ENCODE measurements at regions not wholly inside any gene's neighbourhood (a gene's known extent, or its start where the extent isn't known, plus 50 kb on each side); places are given as distances from the start of the nearest gene placed in this dataset.
"Not testable (repeated sequence)": the region's sequence is repeated elsewhere in the genome, so short reads cannot be mapped to it uniquely, and the experiment has no call there.

DNA sequence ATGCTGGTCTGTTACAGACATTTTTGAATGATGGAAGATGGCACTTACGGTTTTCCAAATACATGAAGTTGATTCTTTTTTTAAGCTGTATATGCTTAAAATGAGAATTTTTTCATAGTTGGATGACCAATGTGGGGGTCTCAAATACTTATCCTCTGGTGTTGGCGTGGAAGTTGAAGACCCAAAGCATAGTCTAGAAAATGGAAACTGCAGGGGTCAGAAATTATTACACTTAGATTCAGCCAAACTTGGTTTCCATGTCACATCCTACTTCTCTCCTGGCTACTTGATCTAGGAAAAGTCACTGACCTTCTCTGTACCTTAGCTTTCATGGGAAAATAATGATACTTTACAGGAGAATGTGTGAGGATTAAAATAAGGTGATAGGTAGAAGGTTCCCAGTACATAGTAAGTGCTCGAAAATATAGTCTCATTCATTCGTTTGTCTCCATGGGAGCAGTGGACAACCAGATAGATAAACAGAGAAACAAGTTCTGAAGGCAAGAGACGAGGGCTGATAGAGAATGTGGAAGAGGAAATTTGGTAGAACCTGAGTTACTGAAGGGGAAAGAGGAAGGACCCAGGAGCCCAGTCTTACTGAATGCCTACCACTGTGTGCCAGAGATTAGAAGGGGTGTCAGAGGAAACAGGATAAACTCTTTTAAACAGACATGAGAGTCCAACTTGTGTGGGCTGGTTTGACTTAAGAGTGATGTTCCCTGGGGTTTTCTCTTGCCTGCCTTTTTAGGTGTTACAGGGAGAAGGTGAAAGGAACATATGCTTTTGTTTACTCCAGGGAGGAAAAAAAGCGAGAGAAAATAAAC is 560.3 kb upstream of the KLF4 start:
- Mint-ChIP-seq H3K4me1 (ENCODE audit: low read depth) (no peaks in the 10 kb centered on the region), H3K9me3 (ENCODE audit: low read depth) (peaks cover 7% of the 10 kb centered on the region), H3K27me3 (peaks cover 2% of the 10 kb centered on the region), H3K36me3 (no peaks in the 10 kb centered on the region), H3K27ac (no peak overlapping the region), H3K4me3 (no peak overlapping the region)

DNA sequence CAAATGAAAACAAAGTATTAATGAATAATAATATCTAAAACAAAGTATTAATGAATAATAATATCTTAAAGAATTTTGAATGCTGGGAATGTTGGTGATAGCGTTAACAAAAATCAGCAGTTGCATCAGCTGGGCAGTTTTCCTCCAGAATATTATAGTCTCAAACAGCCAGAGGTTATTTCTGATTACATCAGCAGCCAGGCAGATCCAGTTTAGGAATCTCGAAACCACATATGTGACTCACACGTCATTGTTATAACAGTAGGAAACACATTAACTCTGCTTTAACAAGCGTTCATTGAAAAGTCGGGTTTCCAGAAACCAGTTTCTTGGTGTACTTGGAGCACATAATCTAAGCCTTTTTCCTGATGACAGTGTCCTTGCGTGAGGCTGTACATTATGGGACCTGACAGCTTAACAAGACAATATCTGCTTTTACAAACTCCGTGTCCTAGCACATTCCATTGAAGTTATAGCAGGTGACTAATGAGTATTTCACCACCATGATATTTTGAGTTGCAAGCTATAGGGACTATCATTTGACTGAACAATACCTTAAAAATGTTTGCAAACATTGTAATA is 559.5 kb upstream of the KLF4 start:
- Mint-ChIP-seq H3K4me3 (no peak overlapping the region), H3K9me3 (ENCODE audit: low read depth) (peaks cover 7% of the 10 kb centered on the region), H3K4me1 (ENCODE audit: low read depth) (no peaks in the 10 kb centered on the region), H3K36me3 (no peaks in the 10 kb centered on the region), H3K27ac (no peak overlapping the region), H3K27me3 (peaks cover 2% of the 10 kb centered on the region)

DNA sequence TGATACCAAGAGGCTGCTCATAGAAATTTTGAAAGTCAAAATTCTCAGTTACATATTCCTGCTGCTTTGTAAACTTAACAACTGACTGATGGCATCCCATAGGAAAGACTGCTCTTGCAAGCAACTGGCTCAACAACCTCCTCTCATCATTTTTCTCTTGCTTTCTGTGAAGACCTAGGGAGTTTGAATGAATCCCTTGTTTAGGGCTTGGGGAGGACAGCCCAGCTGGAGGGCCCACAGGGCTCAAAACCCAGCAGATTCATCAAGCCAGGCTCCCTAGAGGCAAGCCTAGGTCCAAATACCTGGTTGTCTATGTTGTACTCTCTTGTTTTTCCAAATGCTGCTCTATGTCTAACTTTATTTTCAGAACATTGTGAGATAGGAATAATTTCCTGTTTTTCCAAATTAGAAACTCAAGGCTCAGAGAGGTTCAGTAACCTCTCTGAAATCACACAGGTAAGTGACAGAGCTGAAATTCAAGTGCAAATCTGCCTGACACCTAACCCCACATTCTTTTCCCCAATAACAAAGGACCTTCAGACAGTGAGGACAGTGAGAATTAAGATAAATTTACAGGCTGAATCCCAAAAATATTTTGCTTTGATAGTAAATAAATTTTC is 558.9 kb upstream of the KLF4 start:
- peaks cover 11% of the 10 kb centered on the region for H3K9me3 Mint-ChIP-seq (ENCODE audit: low read depth)
- H3K27ac Mint-ChIP-seq: no peak overlapping the region
- no peak overlapping the region for H3K4me3 Mint-ChIP-seq
- peaks cover 2% of the 10 kb centered on the region for H3K27me3 Mint-ChIP-seq
- H3K36me3 Mint-ChIP-seq: no peaks in the 10 kb centered on the region
- H3K4me1 Mint-ChIP-seq (ENCODE audit: low read depth): no peaks in the 10 kb centered on the region

DNA sequence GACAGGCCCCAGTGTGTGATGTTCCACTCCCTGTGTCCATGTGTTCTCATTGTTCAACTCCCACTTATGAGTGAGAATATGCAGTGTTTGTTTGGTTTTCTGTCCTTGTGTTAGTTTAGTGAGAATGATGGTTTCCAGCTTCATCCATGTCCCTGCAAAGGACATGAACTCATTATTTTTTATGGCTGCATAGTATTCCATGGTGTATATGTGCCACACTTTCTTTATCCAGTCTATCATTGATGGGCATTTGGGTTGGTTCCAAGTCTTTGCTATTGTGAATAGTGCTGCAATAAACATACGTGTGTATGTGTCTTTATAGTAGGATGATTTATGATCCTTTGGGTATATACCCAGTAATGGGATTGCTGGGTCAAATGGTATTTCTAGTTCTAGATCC is 558.2 kb upstream of the KLF4 start:
- not testable (repeated sequence) for H3K36me3 Mint-ChIP-seq; H3K27ac Mint-ChIP-seq; H3K4me1 Mint-ChIP-seq (ENCODE audit: low read depth); H3K27me3 Mint-ChIP-seq; H3K4me3 Mint-ChIP-seq
- peaks cover 13% of the 10 kb centered on the region for H3K9me3 Mint-ChIP-seq (ENCODE audit: low read depth)

DNA sequence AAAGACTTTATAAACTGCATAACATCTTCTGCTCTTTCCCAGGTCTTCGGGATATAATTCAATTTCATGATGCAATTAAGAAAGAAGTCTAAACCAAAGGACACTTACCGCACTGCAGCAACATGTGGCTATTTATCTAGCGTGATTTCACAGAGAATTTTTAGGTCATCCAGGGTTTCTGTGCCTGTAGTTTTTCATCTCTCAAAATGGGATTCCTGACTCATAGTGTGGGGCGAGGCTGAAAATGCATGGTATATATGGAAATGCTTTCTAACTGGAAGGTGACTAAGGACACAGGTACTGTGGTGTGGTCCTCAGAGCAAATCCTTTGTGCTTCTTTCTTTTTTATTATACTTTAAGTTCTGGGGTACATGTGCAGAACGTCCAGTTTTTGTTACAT is 557.7 kb upstream of the KLF4 start:
- Mint-ChIP-seq H3K36me3 (no peaks in the 10 kb centered on the region), H3K4me3 (no peak overlapping the region), H3K9me3 (ENCODE audit: low read depth) (peaks cover 13% of the 10 kb centered on the region), H3K4me1 (ENCODE audit: low read depth) (no peaks in the 10 kb centered on the region), H3K27ac (no peak overlapping the region), H3K27me3 (peaks cover 2% of the 10 kb centered on the region)

DNA sequence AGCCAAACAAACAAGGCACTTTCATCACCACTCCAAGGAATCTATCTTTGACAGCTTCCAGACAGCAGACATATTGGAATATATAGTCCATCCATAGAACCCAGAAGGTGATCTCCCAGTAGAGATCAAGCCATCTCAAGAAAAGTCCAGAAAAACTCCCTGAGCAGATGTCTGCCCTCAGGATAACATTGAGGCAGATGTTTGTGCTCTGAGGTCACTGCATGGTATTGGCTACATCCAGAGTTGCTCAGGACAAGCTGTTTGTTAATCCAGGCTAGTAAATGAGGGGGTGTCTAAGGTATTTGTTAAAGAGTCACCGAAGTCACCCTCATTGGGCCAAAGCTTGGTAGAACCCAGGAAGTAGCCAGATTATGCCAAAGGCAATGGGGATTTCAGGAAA is 556.3 kb upstream of the KLF4 start:
- no peaks in the 10 kb centered on the region for H3K4me1 Mint-ChIP-seq (ENCODE audit: low read depth)
- H3K9me3 Mint-ChIP-seq (ENCODE audit: low read depth): peaks cover 13% of the 10 kb centered on the region
- H3K36me3 Mint-ChIP-seq: no peaks in the 10 kb centered on the region
- H3K27me3 Mint-ChIP-seq: peaks cover 2% of the 10 kb centered on the region
- H3K27ac Mint-ChIP-seq: no peak overlapping the region
- H3K4me3 Mint-ChIP-seq: no peak overlapping the region

DNA sequence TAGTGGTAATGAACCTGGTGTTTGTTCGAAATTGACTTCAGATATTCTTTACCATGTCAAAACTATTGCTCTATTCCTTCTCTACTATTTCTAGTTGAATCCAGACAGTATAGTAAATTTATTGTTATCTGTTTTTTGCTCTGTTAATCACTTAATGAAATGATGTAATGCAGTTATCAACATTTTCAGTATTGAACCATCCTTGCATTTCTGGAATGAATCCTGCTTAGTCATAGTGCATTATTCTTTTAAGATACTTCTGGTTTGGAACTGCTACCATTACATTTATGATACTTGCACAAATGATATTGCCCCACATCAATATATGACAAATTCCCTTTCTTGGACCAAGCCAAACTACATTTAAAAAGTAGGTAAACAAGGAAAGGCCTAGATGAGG is 554.0 kb upstream of the KLF4 start:
- no peaks in the 10 kb centered on the region for H3K4me1 Mint-ChIP-seq (ENCODE audit: low read depth)

DNA sequence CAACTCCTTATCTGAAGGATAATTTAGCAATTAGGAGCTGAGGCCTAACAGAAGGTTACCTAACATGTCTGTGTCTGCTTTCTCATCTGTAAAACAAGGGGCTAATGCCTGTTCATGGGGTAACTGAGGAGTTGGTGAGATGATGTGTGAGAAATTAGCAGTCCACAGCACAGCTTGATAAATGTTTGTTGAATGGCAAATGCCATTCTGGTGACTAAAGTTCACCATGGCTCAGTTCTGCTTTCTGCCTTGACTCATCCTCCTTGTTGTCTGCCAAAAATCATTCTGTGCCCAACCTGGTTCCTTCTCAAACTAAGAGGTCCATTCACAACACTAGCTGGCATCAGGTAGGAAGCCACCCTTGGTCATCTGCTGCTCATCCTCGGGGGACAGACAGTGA is 552.0 kb upstream of the KLF4 start:
- H3K4me3 Mint-ChIP-seq: no peak overlapping the region
- no peak overlapping the region for H3K27ac Mint-ChIP-seq
- H3K36me3 Mint-ChIP-seq: no peaks in the 10 kb centered on the region
- no peaks in the 10 kb centered on the region for H3K4me1 Mint-ChIP-seq (ENCODE audit: low read depth)
- H3K27me3 Mint-ChIP-seq: no peaks in the 10 kb centered on the region
- peaks cover 6% of the 10 kb centered on the region for H3K9me3 Mint-ChIP-seq (ENCODE audit: low read depth)

More for the DNA sequence above, 554.0 kb upstream of the KLF4 start:
- peaks cover 11% of the 10 kb centered on the region for H3K9me3 Mint-ChIP-seq (ENCODE audit: low read depth)
- no peaks in the 10 kb centered on the region for H3K36me3 Mint-ChIP-seq
- H3K27ac Mint-ChIP-seq: no peak overlapping the region
- peaks cover 2% of the 10 kb centered on the region for H3K27me3 Mint-ChIP-seq
- H3K4me3 Mint-ChIP-seq: no peak overlapping the region

DNA sequence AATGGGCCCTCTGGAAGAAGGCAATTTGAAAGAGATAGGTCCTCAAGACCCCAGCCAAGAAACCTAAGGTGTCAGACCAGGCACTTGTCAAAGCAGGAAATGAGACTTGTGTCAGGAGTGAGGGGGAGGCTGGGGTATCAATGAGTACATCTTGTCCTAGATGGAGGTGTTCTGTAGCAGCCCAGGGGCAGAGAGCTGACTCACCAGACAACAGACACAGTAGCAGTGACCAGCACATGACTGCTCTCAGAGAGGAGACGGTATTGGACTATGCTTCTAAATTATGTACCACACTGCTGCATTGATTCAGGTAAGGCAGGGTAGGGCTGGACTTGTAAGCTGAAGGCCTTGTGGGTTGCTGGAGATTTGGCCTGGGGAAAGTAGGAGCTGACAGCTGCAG is 551.2 kb upstream of the KLF4 start:
- H3K9me3 Mint-ChIP-seq (ENCODE audit: low read depth): peaks cover 6% of the 10 kb centered on the region
- H3K4me1 Mint-ChIP-seq (ENCODE audit: low read depth): no peaks in the 10 kb centered on the region
- no peak overlapping the region for H3K4me3 Mint-ChIP-seq
- H3K27me3 Mint-ChIP-seq: no peaks in the 10 kb centered on the region
- no peak overlapping the region for H3K27ac Mint-ChIP-seq
- H3K36me3 Mint-ChIP-seq: no peaks in the 10 kb centered on the region

DNA sequence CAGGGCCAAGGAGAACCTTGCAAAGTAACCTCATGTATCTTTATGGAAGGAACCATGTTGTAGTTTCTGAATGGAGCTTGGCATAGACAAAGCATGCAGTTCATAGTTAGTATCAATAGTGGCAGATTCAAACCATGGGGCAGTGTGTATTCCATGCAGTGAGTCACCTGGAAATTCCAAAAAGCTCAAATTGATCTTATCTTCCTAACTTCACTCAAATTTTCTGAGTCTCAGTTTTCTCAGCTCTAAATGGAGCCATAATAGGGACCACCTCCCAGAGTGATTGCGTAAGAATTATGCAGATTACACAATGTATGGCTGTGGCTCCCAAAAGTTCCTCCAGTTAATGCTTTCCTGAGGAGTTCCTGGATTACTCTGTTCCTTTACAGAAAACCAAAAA is 549.9 kb upstream of the KLF4 start:
- Mint-ChIP-seq H3K4me1 (ENCODE audit: low read depth) (no peaks in the 10 kb centered on the region), H3K27me3 (no peaks in the 10 kb centered on the region), H3K36me3 (no peaks in the 10 kb centered on the region), H3K27ac (no peak overlapping the region), H3K9me3 (ENCODE audit: low read depth) (peaks cover 6% of the 10 kb centered on the region), H3K4me3 (no peak overlapping the region)

DNA sequence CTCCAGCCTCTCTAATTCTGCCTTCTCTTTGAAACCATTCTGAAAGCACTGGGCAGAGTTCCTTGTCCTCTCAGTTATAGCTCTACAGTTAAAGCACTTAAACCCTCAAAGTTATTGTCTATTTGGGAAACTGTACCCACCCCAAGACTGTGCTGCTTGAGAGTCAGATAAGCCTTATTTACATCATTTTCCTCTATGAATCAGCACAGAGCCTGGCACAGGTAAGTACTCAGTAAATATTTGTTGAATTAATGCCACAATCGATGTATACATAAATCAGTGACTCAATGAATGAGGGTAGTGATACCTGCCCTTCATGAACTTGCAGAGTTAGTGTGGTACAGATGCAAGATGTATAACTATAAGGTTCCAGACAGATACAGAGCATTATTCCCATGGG is 549.4 kb upstream of the KLF4 start:
- H3K27ac Mint-ChIP-seq: no peak overlapping the region
- H3K4me1 Mint-ChIP-seq (ENCODE audit: low read depth): no peaks in the 10 kb centered on the region
- peaks cover 6% of the 10 kb centered on the region for H3K9me3 Mint-ChIP-seq (ENCODE audit: low read depth)
- H3K36me3 Mint-ChIP-seq: no peaks in the 10 kb centered on the region
- no peaks in the 10 kb centered on the region for H3K27me3 Mint-ChIP-seq
- no peak overlapping the region for H3K4me3 Mint-ChIP-seq

DNA sequence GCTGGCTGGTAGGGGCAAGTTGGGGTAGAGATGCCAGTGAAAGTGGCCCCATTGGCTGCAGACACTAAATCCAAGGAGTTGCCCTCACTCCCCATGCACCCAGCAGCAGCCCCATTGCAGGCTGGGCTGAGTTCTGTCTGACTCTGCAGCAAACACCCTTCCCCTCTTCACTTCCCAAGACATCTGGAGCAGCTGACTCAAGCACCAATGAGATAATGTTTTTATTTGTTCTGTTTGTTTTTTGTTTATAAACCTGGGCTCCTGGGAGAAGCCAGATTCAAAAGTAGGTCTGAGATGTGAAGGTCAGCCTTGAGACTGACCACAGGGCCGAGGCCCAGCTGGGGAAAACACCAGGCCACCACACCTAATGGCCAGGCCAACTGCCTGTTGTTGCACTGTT is 545.9 kb upstream of the KLF4 start:
- Mint-ChIP-seq H3K36me3 (no peaks in the 10 kb centered on the region), H3K27ac (no peak overlapping the region), H3K9me3 (ENCODE audit: low read depth) (no peaks in the 10 kb centered on the region), H3K27me3 (no peaks in the 10 kb centered on the region), H3K4me1 (ENCODE audit: low read depth) (no peaks in the 10 kb centered on the region), H3K4me3 (no peak overlapping the region)

DNA sequence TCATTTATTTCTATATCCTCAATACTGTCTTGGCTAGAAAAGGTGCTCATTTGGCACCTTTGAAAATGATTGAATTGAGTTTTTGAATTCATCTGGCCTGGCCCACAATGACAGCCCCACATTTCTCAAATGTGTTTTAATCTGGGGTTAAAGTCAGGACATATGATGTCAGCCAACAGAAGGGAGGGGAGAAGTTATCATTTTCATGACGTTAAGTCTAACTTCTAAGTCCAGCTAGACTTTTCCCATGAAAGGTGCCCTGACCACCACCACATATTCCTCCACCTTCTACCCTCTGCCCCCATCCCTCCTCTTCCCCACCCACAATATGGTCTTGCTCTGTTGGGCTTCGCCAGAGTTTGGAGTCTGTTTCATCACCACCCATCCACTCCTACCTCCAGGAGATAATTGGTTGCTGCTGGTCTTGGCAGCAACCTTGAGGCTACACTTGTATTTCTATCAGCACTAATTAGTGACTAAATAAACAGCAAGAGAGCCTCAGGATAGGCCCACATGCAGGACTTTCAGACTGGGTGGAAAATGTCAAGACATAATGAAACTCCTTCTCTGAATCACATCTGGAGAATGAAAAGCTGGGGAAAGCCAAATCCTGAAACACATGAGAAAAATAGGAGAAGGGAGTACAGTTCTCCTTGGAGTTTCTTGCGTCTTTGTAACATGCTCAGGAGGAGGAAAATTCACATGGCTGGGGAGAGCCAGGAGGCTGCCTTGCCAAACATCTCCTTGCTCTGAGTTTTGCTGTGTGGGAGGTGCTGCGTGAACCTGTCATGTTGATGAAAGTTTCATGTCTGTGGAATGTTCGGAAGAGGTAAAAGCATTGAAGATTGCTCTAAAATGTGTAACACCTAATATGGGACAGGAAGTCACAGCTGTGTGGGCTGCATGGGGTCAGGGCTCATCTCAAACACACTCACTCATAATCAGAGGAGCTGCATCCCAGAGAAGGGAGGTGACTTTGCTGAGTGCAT is 544.7 kb upstream of the KLF4 start:
- no peak overlapping the region for H3K27ac Mint-ChIP-seq
- H3K9me3 Mint-ChIP-seq (ENCODE audit: low read depth): no peaks in the 10 kb centered on the region
- no peaks in the 10 kb centered on the region for H3K27me3 Mint-ChIP-seq
- no peaks in the 10 kb centered on the region for H3K36me3 Mint-ChIP-seq
- H3K4me1 Mint-ChIP-seq (ENCODE audit: low read depth): no peaks in the 10 kb centered on the region
- no peak overlapping the region for H3K4me3 Mint-ChIP-seq

DNA sequence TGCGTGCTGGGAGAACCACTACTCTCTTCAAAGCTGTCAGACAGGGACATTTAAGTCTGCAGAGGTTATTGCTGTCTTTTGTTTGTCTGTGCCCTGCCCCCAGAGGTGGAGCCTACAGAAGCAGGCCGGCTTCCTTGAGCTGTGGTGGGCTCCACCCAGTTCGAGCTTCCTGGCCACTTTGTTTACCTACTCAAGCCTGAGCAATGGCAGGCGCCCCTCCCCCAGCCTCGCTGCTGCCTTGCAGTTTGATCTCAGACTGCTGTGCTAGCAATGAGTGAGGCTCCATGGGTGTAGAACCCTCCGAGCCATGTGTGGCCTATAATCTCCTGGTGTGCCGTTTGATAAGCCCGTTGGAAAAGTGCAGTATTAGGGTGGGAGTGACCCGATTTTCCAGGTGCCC is 542.5 kb upstream of the KLF4 start:
- not testable (repeated sequence) for H3K27me3 Mint-ChIP-seq; H3K4me1 Mint-ChIP-seq (ENCODE audit: low read depth); H3K9me3 Mint-ChIP-seq (ENCODE audit: low read depth); H3K27ac Mint-ChIP-seq; H3K4me3 Mint-ChIP-seq; H3K36me3 Mint-ChIP-seq

DNA sequence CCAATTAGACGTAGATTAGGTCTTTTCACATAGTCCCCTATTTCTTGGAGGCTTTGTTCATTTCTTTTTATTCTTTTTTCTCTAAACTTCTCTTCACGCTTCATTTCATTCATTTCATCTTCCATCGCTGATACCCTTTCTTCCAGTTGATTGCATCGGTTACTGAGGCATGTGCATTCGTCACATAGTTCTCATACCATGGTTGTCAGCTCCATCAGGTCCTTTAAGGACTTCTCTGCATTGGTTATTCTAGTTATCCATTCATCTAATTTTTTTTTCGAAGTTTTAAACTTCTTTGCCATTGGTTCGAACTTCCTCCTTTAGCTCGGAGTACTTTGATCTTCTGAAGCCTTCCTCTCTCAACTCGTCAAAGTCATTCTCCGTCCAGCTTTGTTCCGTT is 541.7 kb upstream of the KLF4 start:
- not testable (repeated sequence) for H3K27ac Mint-ChIP-seq; H3K27me3 Mint-ChIP-seq; H3K4me1 Mint-ChIP-seq (ENCODE audit: low read depth); H3K36me3 Mint-ChIP-seq; H3K9me3 Mint-ChIP-seq (ENCODE audit: low read depth); H3K4me3 Mint-ChIP-seq

Data from activated naive CD8-positive, alpha-beta T cell (primary cell).